HG02973 (cell line): ENCODE measurements at regions not wholly inside any gene's neighbourhood (a gene's known extent, or its start where the extent isn't known, plus 50 kb on each side); places are given as distances from the start of the nearest gene placed in this dataset.
"Not testable (repeated sequence)": the region's sequence is repeated elsewhere in the genome, so short reads cannot be mapped to it uniquely, and the experiment has no call there.

Source experiments
- ATAC-seq: cut with Tn5 transposase; IDR thresholded peaks from one replicate; pipeline ENCODE4 v1.9.1; 2021; ENCODE audit warnings: moderate library complexity; ENCODE audit not compliant: unreplicated experiment

DNA sequence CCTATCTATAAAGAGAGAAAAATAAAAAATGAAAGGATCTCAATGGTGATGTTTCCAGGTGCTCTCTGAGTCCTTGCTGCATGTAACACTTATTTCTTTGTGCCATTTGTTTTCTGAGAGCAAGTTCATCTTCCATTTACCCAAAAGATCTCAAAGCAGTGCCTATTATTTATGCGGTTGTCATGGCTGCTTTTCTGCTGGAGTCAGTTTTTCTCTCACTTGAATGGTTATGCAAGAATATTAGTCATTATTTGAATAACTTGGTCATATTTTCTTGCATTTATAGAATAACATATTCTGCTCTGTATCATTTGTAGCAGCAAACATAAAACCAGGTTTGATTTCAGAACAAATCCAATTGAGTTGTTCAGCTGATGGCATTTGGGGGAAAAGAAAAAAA, 141.8 kb upstream of the G2E3 start:
- no peak for ATAC-seq

DNA sequence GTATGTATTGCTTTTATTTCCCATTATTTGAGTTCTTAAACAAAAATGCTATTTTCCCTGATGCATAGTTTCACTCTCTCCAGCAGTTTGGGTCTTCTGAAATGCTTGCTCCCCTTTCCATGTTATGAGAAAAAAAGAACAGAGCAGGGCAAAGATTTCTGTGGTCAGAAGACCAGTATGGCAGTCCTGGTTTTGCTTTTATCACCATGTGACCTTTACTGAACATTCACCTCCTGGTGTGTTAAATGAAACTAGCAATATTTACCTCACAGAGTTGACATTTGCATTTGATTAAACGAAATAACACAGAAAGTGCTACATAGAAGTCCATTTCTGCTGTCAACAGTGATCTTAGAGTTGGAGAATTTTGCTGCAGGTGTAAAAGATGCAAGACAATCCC, 141.0 kb upstream of the G2E3 start:
- no peak for ATAC-seq

DNA sequence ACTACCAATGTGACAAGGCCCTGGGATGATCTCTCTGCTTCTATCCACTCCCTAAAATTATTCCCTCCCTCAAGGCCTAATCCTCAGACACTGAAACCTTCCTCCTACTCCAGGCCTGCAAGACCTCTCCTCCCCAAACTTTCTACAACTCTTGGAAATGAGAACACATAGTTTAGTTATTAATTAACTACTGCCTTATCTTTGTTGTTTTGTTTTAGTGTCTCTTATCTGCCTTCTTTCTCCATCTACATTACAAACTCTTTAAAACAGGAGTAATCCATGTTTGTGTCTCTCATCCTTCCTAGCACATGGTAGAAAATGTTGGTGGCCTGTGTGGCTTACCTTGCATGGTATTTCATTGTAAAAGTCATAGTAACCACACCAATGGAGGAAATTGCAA, 139.9 kb upstream of the G2E3 start:
- ATAC-seq: no peak

DNA sequence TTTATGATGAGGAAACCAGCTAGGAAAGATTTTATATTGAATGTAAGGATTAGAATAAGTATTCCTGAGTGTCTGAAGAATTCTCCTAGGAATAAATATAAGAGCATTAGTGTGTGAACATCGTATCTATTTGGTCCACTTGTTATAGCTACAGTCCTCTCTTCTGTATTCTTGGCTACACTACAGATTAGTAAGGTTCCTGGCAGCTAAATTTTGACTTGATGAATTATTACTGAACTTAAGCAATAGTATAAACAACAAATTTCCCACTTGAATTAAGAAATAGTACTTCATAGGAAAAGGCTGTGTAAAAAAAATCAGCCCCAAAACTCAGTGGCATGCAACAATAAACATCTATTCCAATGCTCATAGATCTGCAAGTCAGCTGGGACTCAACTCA, 138.4 kb upstream of the G2E3 start:
- no peak for ATAC-seq

DNA sequence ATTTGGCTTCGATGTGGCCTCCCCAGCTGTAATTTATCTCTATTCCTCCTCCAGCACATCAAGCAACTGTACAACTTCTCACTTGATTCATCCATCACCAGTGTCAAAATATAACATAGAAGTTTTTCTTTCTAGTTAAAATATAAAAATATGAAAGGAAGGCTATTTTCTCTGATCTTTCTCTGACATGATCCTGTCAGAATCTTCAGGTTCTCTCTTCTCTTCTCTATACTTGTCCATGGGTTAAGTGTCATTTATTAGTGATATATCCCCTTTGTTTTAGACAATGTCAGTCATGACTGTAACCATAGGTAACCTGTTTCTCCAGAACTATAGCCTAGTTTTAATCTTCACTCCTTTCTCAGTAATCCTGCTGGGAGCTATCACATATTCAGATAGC, 132.5 kb upstream of the G2E3 start:
- no peak for ATAC-seq

DNA sequence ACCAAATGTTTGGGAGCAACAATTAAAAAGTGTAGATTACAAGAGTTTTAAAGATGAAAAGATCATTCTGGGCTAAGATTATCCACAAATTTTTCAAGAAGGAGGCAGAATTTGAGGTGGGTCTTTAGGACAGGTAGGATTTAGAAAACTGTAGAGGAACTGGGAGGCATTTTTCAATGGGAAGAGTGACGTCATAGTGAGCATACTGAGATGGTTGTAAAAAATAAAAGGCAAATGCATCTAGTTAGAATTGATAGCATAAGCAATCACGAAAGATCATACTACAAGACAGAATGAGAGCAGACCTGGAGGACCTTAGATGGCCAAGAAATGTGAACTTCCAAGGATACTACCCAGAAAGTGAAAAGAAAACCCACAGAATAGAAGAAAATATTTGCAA, 131.6 kb upstream of the G2E3 start:
- ATAC-seq: no peak

DNA sequence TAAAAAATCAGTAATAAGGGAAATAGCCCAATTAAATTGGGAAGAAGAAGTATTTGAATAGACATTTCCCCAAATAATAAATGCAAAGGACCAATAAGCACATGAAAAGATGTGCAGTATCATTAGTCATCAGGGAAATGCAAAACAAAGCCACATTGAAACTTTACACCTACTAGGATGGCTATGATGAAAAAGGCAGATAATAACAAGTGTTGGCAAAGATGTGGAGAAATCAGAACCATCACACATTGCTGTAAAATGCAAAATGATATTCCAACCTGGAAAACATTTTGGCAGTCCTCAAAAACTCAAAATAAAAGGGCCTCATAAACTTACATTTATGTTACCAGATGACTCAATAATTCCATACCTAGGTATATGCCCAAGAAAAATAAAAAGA, 131.1 kb upstream of the G2E3 start:
- ATAC-seq: no peak

DNA sequence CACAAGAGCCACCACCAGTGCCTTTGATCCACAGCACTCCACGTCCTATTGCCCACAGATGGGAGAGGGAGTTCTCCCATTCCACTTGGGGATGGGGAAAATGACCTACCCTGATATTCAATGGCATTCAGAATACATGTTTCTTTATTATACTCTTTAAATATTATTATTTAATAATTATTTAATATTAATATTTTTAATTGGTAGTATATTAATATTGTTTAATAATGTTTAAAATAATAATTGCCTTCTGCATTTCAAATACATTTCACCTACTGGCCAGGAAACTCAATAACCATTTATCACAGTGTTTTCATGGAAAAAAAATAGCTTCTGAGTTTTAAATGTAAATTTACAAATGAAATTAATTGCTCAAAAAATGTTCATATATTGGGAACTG, 127.4 kb upstream of the G2E3 start:
- ATAC-seq: no peak

DNA sequence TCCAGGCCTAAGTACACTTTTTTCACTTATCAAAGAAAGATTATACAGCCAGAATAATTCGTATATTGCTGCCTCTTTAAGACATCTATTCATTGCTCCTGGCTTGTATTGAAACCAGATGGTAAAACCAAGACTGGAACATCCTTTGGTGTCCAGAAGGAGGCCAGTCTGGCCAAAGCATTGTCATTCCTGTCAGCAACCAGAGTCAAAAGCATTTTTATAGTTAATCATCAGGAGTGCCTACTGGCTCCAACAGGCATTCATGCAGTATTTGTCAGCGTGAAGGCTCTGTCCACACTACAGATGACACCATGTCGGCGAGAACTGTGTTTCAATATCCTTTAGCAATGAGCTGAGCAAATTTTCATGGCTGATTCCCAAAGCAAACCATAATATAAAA, 118.0 kb upstream of the G2E3 start:
- ATAC-seq: no peak

DNA sequence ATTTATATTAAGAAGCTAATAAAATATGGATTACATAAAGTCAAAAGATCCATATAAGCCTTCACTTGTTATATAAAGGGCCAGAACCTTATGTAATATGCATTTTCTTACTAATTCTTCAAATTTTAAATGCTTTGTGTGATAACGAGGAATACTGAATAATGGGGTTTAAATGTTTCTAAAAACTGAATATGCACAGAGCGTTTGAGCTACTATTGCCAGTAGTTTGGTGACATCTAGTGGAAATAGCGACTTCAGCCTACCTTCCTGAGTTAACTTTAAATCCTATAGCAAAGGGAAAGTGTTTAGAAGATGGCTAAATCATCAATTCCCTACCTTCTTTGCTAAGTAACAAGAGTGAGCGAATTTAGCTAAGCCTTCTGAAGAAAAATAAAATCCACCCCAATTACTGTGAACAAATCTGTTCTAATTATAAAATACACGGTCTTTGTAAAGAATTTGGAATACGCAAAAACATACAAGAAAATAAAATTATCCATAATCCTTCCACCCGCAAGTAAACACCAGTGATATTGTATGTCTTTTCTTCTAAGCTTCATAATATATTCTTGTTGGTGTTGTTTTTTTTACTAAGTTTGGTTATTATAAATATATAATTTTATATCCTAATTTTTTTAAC, 115.5 kb upstream of the G2E3 start:
- ATAC-seq: no peak

DNA sequence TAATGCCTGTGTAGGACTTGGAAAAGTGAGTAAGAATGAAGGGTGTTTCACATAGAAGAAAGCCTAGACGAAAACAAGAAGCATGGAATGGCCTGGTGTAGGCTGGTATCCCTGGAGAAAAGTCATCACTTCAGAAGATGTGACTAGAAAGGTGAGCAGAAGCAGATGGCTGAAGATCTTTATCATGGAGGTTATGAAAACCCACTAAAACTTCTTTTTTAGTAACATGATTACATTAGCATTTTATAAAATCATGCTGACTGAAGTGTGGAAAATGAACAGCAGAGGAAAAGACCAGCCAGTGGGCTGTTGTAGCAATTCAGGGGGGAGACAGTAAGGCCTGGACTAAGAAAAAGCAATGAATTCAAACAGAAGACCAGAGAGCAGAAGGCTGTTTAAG, 114.5 kb upstream of the G2E3 start:
- no peak for ATAC-seq

DNA sequence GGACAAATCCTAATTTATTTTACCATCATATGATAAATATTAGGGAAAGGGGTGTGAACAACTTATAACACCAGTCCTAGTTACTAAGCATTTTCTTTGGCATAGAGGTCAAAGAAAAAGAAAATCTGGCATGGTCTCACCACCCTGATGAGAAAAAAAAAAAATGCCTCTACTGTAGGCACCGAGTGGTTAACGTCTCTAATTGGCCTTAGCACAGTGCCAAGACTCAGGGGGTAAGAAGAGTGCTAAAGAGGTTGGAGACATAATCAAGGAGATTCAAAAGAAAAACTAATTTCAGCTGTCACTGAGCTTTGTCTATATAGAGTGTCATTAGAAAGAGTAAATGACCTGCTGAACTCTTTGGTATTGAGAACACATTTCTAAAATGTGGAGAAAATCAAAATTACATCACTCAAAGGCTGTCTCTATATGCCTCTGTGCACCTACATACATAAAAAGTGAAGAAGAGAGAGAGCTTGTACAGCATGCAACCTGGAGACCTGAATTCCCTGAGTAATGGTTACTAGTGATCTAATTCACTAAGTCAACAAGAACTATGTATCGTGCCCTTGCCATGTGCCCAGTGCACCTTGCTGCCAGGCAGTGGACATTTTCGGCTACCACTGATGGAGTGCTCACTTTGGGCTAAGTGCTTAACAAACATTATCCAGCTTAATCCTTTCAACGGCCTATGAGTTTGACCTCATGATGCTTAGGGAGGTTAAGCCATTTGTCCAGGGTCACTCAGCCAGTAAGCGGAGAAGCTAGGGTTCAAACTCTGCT, 113.8 kb upstream of the G2E3 start:
- ATAC-seq: no peak

DNA sequence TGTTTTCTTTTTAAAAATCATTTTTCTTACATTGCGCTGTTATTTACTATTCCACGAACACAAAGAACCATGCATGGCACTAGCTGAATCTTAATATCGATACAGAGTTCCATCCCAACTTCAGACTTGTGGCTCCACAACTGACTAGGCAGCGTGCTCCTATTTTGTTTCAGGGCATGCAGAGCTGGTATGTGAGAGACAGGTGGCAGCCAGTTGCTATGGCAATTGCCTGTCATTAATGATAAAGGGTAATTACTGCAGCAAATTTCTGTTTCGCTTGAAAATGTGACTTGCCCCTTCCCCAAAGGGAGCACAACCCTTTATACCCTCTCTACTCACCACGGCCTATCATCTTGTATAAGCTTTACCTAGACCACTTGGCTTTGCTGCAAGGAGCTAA, 113.1 kb upstream of the G2E3 start:
- no peak for ATAC-seq

DNA sequence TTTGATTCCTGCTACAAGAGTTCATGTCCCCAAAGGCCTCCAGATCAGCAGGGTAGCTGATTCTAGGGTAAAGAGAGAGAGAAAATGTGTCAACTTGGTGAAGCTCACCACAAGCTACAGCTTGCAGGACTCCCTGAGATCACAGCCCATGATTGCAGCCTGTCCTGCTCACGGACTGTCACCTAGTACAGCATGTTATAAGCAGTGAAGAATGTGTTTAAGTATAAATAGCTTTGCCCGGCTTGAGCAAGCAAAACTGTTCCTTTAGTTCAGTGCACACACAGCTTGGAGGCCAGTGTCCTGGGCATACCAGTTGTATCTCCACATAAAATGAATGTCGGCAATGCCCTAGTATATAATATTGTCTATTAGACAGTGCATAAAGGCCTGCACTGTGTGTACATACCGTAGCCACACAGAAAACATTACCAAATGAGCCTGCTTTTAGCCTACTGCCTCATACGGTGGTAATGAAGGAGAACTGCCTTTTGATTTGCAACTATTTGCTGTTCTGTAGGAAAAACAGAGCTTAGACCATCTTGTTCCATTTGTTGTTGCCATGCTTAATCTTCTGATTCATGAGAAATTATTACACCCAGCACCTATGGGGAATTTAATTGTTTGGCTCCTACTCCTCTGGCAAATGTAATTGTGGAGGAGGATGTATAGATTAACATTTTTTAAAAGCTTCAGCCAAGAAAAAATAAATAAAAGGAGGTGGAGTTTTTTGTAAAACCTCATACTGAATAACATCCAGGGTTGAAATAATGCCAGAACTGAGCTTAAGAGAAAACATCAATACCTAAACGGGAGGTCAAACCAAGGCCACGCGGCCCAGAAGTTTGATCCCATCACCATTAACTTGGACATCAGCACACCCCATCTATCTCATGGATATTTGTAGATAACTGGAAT, 108.1 kb upstream of the G2E3 start:
- no peak for ATAC-seq

DNA sequence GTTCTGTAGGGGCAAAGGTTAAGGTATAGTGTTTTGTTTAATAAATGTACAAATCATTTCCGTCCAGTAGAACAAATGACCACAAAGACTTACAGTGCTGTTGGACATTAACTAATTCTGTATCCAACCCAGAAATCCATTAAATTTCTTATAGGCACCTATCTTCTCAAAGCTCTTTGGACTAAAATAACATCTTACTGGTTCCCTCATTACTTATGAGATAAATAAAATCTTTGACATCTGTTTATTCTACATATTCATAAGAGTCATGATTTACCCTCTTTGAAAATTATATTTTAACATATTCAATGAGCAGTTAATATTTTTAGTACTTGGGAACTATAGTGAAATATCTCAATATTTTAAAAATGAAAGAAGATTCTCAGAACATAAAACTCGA, 102.7 kb upstream of the G2E3 start:
- no peak for ATAC-seq

DNA sequence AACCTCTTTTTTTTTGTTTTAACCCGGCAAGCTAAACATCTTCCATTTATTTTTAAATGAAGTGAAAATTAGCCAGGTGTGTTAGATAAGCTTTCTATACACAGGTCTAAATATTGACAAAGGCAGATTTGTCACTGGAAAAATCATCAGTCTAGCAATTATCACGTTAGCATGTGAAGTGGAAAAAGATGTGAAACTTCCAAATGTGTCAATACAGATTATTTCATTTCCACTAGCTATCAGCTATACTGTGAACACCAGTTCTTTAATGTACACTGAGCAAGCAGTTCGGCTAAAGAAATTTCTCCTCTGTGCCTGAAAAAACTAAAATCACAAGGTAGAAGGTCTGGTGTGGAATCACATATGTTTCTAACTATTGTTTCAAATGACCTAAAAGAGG, 96.6 kb upstream of the G2E3 start:
- no peak for ATAC-seq

DNA sequence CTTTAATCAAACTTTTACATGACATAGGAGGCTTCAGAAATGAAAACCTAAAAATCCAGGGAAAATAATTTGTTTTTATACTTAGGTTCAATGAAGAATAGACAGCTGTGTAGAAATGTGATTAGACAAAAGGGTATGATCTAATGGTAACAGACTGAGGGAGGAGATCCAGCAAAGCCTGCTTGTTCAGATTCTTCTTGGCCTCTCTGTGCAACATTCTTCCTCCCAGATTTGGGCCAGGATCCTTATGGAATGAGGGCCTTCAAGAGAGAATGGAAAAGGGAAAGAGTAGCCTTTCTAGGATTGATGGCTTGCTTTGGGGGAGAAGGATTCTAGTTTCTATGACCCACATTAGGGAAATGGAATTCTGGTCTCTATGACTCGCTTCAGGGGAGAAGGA, 94.5 kb upstream of the G2E3 start:
- ATAC-seq: no peak

DNA sequence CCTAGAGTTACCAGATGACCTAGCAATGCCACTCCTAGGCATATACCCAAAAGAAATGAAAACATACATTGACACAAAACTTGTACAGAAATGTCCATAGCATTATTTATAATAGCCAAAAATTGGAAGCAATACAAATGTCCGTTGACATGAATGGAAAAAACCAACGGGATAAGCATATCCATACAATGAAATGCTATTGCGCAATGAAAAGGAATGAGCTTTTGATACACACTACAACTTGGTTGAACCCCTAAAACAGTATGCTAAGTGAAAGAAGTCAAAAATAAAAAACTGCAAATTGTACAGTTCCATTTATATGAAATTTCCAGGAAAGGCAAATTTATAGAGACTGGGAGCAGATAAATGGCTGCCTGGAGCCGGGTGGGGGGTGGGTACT, 90.6 kb upstream of the G2E3 start:
- ATAC-seq: no peak

DNA sequence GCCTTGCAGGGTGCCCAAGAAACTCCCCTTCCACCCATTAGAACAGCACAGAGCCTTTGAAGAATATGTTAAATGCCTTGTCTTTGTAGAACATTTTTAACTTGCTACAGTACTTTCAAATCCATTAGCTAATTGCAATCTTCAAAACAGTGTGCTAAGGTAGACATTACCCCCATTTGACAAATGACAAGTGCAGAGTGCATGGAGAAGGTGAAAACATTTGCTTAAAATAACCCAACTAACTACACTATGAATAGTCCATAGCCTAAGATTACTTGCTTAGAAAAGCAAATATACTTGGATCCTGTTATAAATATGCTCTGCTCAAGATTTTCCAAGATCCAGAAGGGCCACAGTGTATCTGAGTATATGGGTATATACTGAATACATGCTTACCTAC, 87.0 kb upstream of the G2E3 start:
- ATAC-seq: no peak

DNA sequence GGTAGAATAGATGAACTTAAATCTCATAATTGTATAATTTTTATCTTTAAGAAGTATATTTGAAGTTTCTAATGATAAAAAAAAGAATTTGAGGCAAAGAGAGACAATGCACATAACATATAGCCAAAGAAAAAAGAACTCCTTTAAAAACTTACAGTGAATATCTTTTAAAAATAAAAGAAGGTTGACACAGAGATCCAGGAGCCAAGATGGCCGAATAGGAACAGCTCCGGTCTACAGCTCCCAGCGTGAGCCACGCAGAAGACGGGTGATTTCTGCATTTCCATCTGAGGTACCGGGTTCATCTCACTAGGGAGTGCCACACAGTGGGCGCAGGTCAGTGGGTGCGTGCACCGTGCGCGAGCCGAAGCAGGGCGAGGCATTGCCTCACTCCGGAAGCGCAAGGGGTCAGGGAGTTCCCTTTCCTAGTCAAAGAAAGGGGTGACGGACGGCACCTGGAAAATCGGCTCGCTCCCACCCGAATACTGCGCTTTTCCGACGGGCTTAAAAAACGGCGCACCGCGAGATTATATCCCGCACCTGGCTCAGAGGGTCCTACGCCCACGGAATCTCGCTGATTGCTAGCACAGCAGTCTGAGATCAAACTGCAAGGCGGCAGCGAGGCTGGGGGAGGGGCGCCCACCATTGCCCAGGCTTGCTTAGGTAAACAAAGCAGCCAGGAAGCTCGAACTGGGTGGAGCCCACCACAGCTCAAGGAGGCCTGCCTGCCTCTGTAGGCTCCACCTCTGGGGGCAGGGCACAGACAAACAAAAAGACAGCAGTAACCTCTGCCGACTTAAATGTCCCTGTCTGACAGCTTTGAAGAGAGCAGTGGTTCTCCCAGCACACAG, 84.9 kb upstream of the G2E3 start:
- not testable (repeated sequence) for ATAC-seq

DNA sequence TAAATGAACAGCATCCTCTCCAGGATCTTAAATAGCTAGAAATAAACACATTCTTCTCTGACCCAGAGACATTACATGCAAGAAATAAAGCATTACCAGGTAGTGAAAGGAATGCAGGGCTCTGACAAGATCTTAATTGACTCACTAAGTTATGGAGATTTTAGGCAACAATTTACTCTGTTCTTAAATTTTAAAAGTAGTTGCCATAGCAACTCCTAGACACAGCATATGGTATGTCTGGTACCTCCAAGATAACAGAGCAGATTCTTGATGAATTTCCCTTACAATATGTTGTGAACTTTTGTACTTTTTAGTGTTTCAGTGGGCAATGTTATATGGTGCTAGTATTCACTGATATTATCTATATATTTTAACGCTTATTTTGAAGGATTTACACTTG, 76.7 kb upstream of the G2E3 start:
- no peak for ATAC-seq
